ENCODE measurements at regions not wholly inside any gene's neighbourhood (a gene's known extent, or its start where the extent isn't known, plus 50 kb on each side); places are given as distances from the start of the nearest gene placed in this dataset.

- H3K27ac ChIP-seq: no peak overlapping the region
- TF ChIP-seq, protein P1, sequence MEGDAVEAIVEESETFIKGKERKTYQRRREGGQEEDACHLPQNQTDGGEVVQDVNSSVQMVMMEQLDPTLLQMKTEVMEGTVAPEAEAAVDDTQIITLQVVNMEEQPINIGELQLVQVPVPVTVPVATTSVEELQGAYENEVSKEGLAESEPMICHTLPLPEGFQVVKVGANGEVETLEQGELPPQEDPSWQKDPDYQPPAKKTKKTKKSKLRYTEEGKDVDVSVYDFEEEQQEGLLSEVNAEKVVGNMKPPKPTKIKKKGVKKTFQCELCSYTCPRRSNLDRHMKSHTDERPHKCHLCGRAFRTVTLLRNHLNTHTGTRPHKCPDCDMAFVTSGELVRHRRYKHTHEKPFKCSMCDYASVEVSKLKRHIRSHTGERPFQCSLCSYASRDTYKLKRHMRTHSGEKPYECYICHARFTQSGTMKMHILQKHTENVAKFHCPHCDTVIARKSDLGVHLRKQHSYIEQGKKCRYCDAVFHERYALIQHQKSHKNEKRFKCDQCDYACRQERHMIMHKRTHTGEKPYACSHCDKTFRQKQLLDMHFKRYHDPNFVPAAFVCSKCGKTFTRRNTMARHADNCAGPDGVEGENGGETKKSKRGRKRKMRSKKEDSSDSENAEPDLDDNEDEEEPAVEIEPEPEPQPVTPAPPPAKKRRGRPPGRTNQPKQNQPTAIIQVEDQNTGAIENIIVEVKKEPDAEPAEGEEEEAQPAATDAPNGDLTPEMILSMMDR (conservative IDR thresholded peaks at IDR 0.05): no peak
Measured at GRCh38 chr14:95442016-95442632, 74.3 kb downstream of the SYNE3 start.

- H3K27ac ChIP-seq: no peak overlapping the region
- TF ChIP-seq, protein P1 (conservative IDR thresholded peaks at IDR 0.05): no peak
Measured at GRCh38 chr14:95440951-95441350, 75.5 kb downstream of the SYNE3 start.

- TF ChIP-seq, protein P1 (conservative IDR thresholded peaks at IDR 0.05): no peak
- H3K27ac ChIP-seq: no peak overlapping the region
Measured at GRCh38 chr14:95440496-95440895, 76.0 kb downstream of the SYNE3 start.

GRCh38 chr14:95439881-95440280 lies 76.6 kb downstream of the SYNE3 start:
- H3K27ac ChIP-seq: no peak overlapping the region
- TF ChIP-seq, protein P1 (conservative IDR thresholded peaks at IDR 0.05): no peak

DNA sequence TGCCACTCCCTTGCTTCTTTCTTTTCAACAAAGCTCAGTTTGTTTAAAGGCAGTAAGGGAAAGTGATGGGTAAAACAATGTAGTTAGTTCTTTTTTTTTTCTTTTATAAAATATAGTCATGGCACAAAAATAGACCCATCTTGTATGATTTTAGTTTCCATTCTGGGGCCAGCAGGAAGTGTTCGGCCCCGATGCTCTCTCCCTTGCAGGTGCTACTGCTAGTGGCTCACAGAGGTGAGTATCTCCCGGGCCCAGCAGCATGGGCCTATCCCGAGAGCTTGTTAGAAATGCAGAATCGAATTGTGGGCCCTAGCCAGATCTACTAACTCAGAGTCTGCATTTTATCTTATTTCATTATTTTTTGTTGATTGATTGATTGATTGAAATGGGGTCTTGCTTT lies 78.7 kb downstream of the SYNE3 start:
- TF ChIP-seq, protein P1 (conservative IDR thresholded peaks at IDR 0.05): no peak
- H3K27ac ChIP-seq: no peak overlapping the region

- H3K27ac ChIP-seq: no peak overlapping the region
- TF ChIP-seq, protein P1 (conservative IDR thresholded peaks at IDR 0.05): no peak
Measured at GRCh38 chr14:95436354-95436753, 80.1 kb downstream of the SYNE3 start.

DNA sequence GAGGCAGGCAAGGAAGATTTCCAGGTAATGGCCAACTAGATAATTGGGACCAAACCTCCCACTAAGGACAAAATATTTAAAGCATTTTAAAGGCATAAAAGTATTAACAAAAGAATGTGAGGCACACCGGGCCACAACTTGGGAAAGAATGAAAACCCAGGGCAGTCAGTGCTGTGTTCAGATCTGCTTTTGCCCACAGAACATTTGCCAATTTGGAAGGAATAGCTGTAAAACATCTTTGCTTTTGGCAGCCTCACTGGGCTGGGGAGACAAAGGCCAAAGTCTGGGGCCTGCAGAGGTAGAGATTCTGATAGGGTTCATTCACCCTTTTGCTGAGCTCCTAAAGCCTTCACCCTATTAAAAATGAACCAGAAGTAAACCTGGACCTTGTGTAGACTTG lies 82.3 kb downstream of the SYNE3 start:
- TF ChIP-seq, protein P1 (conservative IDR thresholded peaks at IDR 0.05): no peak
- no peak overlapping the region for H3K27ac ChIP-seq

Measured in VCaP (cell line).